HepG2 (cell line): ENCODE measurements at regions not wholly inside any gene's neighbourhood (a gene's known extent, or its start where the extent isn't known, plus 50 kb on each side); places are given as distances from the start of the nearest gene placed in this dataset.

Experiments
- FOXJ3 ChIP-seq: sonication (generic); formaldehyde crosslinking; IDR thresholded peaks from 2 replicates; pipeline ENCODE4 v1.4.0; 2020; ENCODE audit warnings: missing genetic modification reagents, mild to moderate bottlenecking, borderline replicate concordance
- HNRNPUL1 ChIP-seq: fragments of 200-400 bp; formaldehyde crosslinking; IDR thresholded peaks from 2 replicates; pipeline ENCODE4 v1.6.1; 2017; ENCODE audit warnings: low read depth, mild to moderate bottlenecking, low read length, moderate library complexity
- IRX3 ChIP-seq: sonication (generic); formaldehyde crosslinking; IDR thresholded peaks from 2 replicates; pipeline ENCODE4 v1.8.1; 2023; ENCODE audit warnings: mild to moderate bottlenecking, low read depth, missing genetic modification reagents, borderline replicate concordance
- ZC3H4 ChIP-seq: sonication (generic); formaldehyde crosslinking; IDR thresholded peaks from 2 replicates; pipeline ENCODE4 v1.4.0; 2020; ENCODE audit warnings: missing genetic modification reagents, borderline replicate concordance
- ZNF446 ChIP-seq: sonication (generic); formaldehyde crosslinking; IDR thresholded peaks from 2 replicates; pipeline ENCODE4 v1.5.0; 2020; ENCODE audit warnings: mild to moderate bottlenecking, missing genetic modification reagents
- ZNF468 ChIP-seq: sonication (generic); formaldehyde crosslinking; IDR thresholded peaks from 2 replicates; pipeline ENCODE4 v1.8.0; 2022; ENCODE audit warnings: mild to moderate bottlenecking, moderate library complexity, missing genetic modification reagents
- TF ChIP-seq, protein P1 (sequence below): sonication (generic); formaldehyde crosslinking; IDR thresholded peaks from 2 replicates; pipeline ENCODE4 v1.5.0; 2020; ENCODE audit warnings: missing genetic modification reagents
- TF ChIP-seq, protein P2 (sequence below): IDR thresholded peaks from 2 replicates; pipeline ENCODE4 v1.4.0; 2020; ENCODE audit warnings: mild to moderate bottlenecking, missing genetic modification reagents
- TF ChIP-seq, protein P3 (sequence below): sonication (generic); formaldehyde crosslinking; IDR thresholded peaks from 2 replicates; pipeline ENCODE4 v1.9.0; 2021; ENCODE audit warnings: missing genetic modification reagents, mild to moderate bottlenecking, borderline replicate concordance
- TF ChIP-seq, protein P4 (sequence below): sonication (generic); formaldehyde crosslinking; IDR thresholded peaks from 2 replicates; pipeline ENCODE4; 2020; ENCODE audit warnings: missing genetic modification reagents, mild to moderate bottlenecking, borderline replicate concordance

DNA sequence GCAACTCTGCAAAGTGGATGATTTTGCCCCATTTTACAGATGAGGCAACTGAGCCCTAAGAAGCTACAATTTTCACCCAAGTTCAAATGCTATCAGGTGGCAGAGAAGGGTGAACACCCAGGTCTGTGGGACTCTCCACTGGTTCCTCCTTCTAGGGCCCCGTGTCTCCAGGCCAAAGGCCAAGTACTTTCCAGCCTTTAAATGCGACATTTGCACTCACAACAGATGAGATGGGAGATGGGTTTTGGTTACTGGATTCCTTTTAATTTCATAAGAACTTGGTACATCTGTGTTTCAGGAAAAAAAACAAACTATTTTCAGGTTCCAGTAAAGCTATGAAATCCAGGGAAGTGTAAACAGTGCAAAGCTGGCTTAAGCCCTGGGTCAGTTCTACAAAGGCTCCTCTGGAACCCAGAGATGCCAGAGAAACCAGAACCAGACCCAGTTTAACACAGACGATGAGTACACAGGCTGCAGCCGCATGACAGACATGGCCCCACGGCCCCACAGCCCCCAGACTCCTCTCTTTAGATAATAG lies 361.7 kb downstream of the ANAPC1 start (continued):
- TF ChIP-seq ZNF468 (CRISPR knock-in tag) (no peak), ZNF446 (CRISPR knock-in tag) (no peak), FOXJ3 (CRISPR knock-in tag) (peak; percentile 55; the same call in 1 of the 2 replicates), HNRNPUL1 (no peak), ZC3H4 (CRISPR knock-in tag) (no peak), IRX3 (CRISPR knock-in tag) (no peak)
- TF ChIP-seq, protein P1, sequence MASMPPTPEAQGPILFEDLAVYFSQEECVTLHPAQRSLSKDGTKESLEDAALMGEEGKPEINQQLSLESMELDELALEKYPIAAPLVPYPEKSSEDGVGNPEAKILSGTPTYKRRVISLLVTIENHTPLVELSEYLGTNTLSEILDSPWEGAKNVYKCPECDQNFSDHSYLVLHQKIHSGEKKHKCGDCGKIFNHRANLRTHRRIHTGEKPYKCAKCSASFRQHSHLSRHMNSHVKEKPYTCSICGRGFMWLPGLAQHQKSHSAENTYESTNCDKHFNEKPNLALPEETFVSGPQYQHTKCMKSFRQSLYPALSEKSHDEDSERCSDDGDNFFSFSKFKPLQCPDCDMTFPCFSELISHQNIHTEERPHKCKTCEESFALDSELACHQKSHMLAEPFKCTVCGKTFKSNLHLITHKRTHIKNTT (CRISPR knock-in tag), result no peak
- TF ChIP-seq, protein P2, sequence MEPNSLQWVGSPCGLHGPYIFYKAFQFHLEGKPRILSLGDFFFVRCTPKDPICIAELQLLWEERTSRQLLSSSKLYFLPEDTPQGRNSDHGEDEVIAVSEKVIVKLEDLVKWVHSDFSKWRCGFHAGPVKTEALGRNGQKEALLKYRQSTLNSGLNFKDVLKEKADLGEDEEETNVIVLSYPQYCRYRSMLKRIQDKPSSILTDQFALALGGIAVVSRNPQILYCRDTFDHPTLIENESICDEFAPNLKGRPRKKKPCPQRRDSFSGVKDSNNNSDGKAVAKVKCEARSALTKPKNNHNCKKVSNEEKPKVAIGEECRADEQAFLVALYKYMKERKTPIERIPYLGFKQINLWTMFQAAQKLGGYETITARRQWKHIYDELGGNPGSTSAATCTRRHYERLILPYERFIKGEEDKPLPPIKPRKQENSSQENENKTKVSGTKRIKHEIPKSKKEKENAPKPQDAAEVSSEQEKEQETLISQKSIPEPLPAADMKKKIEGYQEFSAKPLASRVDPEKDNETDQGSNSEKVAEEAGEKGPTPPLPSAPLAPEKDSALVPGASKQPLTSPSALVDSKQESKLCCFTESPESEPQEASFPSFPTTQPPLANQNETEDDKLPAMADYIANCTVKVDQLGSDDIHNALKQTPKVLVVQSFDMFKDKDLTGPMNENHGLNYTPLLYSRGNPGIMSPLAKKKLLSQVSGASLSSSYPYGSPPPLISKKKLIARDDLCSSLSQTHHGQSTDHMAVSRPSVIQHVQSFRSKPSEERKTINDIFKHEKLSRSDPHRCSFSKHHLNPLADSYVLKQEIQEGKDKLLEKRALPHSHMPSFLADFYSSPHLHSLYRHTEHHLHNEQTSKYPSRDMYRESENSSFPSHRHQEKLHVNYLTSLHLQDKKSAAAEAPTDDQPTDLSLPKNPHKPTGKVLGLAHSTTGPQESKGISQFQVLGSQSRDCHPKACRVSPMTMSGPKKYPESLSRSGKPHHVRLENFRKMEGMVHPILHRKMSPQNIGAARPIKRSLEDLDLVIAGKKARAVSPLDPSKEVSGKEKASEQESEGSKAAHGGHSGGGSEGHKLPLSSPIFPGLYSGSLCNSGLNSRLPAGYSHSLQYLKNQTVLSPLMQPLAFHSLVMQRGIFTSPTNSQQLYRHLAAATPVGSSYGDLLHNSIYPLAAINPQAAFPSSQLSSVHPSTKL, result peak; percentile 89
- TF ChIP-seq, protein P3, sequence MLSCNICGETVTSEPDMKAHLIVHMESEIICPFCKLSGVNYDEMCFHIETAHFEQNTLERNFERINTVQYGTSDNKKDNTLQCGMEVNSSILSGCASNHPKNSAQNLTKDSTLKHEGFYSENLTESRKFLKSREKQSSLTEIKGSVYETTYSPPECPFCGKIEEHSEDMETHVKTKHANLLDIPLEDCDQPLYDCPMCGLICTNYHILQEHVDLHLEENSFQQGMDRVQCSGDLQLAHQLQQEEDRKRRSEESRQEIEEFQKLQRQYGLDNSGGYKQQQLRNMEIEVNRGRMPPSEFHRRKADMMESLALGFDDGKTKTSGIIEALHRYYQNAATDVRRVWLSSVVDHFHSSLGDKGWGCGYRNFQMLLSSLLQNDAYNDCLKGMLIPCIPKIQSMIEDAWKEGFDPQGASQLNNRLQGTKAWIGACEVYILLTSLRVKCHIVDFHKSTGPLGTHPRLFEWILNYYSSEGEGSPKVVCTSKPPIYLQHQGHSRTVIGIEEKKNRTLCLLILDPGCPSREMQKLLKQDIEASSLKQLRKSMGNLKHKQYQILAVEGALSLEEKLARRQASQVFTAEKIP (CRISPR knock-in tag), result no peak
- TF ChIP-seq, protein P4, sequence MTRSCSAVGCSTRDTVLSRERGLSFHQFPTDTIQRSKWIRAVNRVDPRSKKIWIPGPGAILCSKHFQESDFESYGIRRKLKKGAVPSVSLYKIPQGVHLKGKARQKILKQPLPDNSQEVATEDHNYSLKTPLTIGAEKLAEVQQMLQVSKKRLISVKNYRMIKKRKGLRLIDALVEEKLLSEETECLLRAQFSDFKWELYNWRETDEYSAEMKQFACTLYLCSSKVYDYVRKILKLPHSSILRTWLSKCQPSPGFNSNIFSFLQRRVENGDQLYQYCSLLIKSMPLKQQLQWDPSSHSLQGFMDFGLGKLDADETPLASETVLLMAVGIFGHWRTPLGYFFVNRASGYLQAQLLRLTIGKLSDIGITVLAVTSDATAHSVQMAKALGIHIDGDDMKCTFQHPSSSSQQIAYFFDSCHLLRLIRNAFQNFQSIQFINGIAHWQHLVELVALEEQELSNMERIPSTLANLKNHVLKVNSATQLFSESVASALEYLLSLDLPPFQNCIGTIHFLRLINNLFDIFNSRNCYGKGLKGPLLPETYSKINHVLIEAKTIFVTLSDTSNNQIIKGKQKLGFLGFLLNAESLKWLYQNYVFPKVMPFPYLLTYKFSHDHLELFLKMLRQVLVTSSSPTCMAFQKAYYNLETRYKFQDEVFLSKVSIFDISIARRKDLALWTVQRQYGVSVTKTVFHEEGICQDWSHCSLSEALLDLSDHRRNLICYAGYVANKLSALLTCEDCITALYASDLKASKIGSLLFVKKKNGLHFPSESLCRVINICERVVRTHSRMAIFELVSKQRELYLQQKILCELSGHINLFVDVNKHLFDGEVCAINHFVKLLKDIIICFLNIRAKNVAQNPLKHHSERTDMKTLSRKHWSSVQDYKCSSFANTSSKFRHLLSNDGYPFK (CRISPR knock-in tag), result 0 out of 2 replicates have a peak, but pooled peaks have one; percentile 51
- TF ChIP-seq, all 625 proteins: peak for 99
